AG08396 (cell line): ENCODE measurements at regions not wholly inside any gene's neighbourhood (a gene's known extent, or its start where the extent isn't known, plus 50 kb on each side); places are given as distances from the start of the nearest gene placed in this dataset.

ENCODE experiments used
- DNase-seq: peaks from one replicate; pipeline ENCODE4 v3.0.0; 2012; ENCODE audit warnings: low spot score, mixed read lengths

DNA sequence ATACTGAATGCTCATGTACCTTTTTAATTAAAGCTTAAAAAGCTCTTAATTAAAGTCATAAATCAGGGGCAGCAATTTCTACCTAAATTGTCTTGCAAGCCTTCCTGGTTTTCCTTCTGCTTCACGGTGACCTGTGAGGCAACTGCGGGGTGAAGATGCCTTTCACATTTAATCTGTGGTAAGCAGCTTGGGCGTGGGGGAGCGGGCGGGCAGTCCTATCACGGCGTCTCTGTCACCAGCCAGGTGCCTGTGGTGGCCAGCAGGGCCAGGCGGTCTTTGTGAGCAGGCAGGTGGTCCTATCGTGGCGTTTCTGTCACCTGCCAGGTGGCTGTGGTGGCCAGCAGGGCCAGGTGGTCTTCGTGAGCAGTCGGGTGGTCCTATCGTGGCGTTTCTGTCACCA is 269.2 kb upstream of the PPP2R2D start:
- DNase-seq = no peak

DNA sequence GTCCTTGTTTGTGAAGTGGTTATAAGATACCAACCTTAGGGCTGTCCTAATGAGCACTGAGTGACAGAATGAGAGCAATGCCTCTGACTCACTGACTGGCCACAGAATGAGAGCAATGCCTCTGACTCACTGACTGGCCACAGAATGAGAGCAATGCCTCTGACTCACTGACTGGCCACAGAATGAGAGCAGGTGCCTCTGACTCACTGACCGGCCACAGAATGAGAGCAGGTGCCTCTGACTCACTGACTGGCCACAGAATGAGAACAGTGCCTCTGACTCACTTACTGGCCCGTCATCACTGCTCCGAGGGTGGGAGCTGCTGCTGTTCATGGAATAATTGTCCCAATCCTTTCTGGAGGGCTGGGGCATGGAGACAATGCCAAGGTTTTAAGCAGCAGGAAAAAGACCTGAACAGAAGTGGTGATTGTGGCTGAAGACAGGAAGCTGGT is 265.2 kb upstream of the PPP2R2D start:
- no peak for DNase-seq

DNA sequence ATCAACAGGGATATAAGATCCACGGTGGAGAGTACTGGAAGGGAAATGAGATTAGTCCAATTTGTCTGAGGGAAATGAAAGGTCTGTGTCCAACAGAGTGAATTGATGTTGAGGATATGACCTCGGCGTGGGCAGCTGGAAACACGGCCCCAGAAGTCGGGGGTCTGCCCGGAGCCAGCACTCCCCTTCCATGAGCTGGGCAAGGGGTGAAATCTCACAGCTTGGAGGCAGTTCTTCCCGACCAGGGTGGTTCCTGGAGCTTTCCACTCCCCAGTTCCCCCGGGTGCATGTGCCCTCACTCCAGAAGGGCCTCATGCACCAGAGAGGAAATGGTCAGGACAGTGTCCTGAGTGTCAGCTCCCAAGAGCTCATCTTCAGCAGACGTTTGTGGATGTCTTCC is 264.7 kb upstream of the PPP2R2D start:
- no peak for DNase-seq

DNA sequence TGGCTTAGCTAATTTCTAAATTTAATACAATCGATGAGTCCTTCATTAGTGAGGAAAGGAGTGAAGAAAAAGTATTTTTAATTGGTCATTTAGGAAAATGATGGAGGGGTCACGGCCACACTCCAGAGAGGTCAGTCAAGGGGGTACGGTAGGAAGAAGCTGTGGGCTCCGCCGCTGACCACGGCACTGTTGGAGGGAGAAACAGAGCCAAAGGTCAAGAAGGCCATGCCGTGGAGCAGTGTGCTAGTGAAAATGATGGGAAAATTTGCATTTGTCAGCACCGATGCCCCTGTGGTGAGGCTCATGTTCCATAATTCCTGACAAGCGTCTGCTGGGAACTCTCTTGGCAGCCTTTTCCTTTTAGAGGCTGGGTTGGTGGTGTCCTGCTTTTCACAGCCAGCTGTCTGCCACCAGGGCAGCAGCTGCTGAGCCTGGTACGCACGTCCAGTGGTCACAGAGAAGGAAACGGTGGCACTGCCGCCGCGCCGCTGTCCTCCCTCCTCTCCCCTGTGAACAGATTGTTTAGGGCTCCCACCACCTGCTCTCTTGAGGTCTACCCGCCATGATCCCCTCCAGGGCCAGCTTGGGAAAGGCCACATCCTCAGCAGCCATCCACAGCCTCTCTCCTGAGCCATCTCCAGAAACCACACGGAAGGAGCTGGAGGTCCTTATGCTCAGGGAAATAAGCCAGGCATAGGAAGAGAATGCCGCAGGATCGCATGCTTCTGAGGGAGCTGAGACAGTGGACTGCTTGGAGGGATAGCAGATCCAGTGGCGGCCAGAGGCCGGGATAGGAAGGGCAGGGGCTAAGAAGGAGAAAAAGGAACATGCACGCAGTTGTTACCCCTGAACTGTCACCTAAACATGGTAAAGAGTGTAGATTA is 263.7 kb upstream of the PPP2R2D start:
- DNase-seq = no peak

DNA sequence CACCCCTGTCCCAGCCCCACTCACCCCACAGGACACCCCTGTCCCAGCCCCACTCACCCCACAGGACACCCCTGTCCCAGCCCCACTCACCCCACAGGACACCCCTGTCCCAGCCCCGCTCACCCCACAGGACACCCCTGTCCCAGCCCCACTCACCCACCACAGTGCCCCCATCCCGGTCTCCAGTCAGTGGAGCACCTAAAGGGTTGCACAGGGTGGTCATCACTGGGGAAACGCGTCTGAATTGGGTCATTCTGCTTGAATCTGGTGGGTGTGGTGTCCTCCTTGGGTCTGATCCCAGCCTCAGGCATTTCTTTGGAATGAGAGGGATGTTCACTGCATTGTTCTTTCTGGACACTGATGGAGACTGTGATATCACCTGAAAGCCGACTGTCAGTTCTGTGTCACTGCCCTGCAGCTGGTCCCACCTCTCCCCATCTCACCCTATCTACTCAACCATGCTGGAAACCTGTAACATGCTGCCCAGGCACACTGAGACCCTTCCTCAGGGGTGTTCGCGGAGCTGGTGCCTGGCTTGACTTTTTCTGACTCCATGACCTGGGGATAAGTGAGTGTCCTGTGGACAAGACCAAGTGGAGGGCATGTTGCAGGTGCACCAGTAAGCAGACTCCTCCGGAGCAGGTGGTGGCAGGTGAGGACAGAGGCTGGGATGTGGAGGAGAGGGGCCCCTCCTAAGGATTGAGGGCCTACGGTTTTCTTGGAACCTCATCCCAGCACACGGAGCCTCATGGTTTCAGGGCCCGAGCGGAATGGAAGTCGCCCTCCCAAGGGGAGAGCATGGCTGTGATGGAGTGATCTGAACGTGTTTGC is 262.5 kb upstream of the PPP2R2D start:
- DNase-seq = no peak

DNA sequence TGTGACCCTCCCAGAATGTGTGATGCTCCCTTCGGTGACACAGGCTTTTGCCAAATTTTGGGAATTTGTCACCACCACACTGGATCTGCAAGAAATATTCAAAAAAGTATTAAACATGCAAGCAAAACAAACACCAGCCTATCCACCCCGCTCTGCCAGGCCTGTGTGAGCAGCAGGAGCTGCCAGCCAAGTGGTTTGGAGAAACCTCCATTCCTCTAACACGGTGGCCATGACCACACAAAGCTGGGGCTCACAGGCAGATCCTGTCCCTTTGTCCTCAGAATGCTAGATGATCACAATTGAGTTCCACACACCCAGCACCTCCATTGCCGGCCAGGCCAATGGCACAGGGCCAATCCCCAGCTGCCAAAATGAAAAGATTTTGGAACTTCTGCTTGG is 261.9 kb upstream of the PPP2R2D start:
- no peak for DNase-seq

DNA sequence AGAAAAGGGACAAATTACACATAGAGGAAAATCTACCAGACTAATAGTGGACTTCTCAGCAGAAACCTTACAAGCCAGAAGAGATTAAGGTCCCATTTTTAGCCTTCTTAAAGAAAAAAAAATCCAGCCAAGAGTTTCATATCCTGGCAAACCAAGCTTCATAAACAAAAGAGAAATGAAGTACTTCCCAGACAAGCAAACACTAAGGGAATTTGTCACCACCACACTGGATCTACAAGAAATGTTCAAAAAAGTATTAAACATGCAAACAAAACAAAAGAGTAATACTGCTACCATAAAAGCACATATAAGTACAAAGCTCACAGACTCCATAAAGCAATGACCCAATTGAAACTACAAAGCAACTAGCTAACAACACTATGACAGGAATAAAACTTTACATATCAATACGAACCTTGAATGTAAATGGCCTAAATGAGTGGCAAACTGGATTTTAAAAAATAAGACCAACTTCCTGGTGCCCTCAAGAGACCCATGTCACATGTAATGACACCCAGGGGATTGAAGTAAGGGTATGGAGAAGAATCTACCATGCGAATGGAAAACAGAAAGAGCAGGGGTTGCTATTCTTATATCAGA is 260.7 kb upstream of the PPP2R2D start:
- DNase-seq = no peak

DNA sequence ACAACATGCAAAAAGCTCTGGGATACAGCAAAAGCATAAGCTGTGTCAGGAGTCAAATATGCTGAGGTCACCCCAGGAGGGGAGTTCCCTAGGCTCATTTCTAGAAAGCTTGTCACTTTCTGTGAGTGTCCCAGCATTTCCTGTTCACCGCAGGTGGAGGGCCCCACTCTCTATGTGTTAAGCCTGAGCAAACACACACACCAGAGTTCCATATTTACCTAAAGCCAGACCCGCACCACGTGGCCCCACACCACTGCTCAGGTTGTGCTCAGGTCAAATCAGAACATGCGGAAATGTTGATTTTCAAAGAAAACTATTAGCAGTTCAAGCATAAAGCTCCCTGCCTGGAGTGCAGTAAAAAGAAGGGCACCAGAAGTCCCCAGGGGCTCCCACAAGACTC is 259.6 kb upstream of the PPP2R2D start:
- no peak for DNase-seq

DNA sequence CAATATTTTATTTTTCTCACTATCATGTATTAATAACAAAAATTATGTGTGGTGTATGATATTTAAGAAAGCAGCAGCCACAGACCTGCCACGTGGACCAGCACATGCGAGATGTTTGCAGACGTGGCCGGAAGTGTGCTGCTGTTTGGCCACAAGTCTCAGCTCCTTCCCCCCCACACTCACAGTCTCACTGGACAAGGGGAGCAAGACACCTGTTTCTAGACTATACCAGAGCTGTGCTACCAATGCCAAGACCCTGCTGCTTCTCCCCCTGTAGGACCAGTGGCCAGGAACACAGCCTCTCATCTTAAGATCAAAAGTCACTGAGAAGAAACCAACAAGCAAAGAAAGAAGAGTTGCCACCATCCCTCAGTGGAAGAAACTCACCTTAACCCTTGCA is 258.9 kb upstream of the PPP2R2D start:
- no peak for DNase-seq

DNA sequence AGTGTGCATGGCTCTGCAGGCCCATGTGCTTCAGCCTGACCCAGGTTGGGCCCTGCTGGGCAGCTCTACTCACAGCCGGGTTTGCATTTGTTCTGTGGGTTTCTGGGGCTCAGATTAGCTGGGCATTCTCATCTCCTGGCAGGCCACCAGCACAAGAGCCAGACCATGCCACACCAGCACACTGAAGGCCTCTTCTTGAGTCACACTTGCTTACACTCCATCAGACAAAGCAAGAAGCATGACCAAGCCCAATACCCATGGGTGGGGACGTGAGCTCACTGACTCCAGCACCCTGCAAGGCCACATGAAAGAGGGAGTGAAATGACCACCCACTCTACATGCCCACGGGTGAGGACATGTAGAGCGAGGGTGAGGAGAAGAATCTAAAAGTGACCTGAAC is 257.8 kb upstream of the PPP2R2D start:
- no peak for DNase-seq

DNA sequence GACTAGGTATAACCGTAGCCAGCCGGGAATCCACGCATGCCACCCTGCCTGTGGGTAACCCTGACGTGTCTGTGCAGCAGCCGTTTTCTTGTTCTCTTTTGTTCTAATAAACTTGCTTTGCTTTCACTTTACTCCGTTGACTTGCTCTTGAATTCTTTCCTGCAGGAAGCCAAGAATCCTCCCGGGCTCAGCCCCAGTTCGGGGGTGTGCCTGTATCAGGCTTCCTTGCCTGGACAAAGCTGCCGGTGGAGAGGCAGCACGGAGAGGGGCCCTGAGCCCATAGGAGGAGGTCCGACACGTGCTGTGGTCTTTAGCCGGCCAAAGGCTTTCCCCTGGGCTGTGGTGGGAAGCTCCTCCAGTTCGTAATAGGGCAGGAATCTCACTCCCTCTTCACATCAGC is 256.5 kb upstream of the PPP2R2D start:
- no peak for DNase-seq

DNA sequence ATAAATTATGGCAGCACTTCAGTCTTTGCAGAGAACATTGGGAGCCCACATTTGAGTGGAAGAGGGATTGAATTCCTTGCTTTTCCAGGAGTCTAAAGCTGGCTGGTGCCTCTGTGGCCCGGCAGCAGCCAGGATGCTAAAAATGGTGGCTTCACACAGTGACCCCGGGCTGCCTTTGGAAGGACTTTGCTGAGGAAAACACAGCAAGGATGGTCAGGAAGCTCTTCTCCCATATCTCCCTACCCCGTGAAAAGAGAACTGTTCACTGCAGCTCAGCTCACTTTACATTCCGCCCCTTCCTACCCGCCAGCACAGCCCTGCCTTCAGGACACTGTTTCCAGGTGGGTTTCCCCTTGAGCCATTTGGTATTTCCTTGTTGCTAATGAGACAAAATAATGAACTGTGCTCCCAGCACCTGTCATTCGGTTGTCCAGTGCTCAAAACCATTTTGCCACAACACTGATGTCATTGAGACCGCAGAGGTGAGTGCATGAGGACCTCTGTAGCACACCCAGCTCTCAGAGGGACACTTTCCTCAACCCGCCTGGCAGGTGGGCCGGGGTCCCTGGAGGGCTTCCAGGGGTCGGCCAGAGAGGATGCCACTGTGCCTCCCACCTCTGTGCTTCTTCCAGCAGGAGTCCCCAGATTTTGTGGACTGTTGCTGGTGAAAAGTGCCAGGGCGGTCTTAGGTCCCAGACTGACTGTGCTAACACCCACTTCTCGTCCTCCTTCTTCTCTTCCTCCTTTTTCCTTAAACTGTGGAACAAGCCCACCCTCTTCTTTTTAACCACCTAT is 255.7 kb upstream of the PPP2R2D start:
- DNase-seq = no peak

DNA sequence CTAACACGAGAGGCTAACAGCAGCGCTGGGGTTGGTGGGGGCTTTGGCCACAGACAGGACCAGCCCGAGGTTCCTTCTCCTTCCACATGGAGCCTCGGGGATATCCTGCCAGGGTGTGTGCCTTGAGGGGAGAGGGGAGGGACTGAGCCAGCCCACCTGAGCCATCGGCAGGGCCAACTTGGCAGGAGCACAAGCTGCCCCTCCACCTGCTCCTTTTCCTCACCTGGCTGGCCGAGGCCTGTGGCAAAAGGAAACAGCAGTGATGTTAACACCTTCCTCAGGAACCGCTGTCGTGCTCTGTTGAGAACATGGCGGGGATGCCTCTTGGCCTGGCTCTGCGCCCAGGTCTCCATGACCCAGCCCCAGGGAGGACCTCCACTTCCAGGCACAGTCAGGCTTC is 255.1 kb upstream of the PPP2R2D start:
- DNase-seq = no peak

DNA sequence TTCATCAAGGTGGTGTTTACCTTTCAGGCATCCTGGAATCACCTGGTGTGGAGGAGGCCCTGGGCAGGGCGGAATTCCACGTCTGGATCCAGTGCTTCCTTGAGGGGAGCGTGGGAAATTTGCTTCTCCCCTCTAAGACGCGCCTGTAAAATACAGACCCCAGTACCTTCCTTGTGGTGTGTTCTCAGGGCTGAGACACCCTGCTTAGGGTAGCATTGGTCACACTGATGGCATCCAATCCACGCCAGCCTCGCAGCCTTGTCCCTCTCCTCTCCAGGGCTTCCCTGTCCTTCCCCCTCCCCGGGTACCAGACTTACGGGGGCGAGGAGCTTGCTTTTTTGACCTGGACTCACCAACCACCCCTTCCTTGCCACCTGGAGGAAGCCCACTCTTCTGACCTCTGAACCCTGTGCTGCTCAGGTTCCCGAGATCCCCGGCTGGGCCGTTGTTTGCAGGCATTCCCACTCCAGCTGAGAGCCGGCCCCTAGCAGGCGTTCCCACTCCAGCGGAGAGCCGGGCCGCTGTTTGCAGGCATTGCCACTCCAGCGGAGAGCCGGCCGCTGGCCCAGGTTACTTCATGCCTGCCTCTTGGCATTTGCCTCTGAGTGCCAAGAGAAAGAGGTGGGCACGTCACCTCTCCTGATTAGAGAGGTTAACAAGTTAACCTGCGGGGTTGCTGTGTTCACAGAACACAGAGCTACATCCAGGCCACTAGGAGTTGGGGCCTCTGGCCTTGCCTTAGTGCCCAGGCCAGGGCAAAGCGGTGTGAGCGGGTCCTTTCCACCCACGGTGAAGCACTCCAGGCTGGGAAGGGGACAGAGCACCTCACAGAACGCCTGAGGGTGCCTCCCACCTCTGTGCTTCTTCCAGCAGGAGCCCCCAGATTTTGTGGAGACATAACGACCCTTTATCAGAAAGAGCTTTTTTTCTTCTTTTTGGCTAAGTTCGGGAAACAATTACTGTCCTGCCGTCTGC is 254.0 kb upstream of the PPP2R2D start:
- no peak for DNase-seq

DNA sequence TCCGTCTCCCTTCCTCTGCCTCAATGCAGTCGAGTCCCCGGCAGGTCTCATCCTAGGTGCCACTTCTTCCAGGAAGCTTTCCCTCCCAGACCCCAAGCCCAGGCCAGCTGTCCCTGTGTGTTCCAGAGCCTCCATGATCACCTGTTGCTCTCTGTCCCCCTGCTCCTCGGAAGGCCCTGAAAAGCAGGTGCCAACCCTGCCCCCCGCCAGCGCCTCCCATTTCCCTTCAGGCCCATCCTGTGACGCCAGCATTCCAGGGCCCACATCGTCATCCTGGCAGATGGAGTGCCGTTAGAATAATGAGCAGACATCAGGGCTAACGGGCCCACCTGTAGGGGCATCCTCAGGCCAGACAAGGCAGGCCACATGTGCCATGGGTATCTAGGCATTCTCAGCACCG is 253.0 kb upstream of the PPP2R2D start:
- no peak for DNase-seq

DNA sequence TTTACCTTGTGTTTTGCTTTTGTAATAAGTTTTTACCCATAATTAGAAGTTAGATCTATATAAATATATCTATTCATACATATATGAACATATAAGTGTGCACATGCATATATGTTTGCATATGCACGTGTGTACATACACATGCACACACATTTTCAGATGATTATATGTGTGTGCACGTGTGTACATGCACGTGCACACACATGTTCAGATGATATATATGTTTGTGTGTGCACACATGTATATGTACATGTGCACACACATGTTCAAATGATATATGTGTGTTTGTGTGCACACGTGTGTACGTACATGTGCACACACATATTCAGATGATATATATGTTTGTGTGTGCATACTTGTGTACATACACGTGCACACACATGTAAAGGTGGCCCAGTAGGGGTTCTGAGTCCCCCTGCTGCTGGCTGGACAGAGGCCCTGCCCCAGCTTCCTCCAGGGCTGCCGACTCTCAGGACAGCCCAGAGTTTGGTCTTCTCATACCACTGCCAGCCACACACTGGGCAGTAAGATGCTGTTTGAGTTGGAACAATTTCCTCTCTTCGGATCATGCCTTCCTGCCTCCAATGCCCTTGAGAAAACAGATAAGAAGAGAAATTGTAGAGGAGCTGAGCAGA is 252.3 kb upstream of the PPP2R2D start:
- no peak for DNase-seq

DNA sequence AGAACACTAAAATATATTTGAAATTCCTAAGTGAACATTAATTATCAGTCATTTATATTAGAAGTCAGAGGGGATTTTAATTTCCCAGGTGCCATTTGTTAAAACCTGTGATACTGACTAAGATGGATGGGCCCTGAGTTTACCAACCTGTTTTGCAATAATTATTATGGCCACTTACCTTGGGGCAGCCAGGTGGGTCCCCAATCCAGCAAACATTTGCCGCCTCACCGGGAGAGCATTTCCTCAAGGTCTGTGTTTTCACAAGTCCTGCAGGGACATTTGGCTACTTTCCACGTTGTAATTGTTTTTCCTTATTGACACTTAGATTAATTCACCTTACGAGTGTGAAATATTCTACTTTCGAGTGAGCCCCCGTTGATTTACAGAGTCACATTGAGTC is 251.2 kb upstream of the PPP2R2D start:
- DNase-seq = no peak

DNA sequence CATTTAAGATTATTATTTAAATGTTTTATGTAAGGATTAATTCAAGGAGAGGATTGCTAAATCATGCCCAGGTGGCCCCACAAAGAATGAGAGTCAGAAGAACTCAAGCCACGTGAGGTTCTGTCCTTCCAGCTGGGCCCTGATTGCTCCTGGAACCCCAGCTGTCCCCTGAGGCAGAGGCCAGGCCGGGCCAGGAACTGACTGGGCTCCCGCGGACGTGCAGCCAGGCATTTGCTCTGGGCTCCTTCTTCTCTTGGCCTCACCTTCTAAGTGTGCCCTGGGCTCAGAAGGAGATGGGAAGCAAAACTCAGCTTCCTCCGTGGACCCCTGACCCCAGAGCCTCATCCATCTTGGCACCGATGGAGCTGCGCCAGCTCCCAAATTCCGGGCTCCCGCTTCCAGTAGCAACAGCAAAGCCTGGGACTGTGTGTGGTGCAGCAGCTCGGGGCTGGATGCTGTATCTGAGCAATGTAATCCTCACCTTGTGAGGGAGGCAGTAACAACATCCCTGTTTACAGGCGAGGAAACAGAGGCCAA is 250.6 kb upstream of the PPP2R2D start:
- no peak for DNase-seq

DNA sequence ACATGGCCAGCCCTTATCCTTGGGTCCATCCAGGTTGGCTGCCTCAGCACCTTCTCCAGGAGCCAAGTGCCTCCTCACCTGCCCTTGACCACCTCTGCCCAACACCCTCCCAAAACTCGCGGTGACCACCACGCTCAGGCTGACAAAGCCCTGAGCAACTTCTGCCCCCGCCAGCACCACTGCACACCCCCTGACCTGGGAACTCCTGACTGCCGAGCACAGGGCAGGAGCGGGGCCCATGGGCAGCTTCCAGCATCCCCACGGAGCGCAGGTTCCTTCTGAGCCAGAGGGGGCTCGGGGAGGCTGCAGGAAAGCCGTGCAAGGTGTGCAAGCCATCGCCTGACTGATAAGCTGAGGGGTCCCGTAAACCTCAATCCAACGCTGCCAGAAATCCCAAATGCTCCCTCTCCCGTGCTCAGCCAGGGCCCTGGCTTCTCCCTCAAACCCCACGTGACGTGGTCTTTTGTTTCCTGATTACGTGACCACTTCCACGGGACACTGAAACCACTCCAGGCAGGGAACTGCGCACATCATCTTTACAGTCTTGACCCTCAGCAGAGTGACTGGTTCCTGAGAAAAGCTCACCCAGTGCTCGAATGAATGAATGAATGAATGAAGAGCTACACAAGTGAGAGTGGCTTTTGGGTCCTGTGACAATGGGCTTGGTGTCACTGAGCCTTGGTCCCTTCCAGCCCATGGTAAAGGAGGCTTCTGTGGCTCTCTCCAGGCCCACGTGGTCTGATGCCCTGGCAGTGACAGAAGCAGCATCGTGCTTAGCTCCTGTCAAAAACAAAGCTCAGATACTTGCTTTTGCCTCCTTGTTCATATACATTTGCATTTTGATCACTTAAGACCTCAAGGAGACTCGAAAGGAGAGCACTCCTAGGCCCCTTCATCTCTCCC is 249.8 kb upstream of the PPP2R2D start:
- DNase-seq = no peak
